PC-9 (cell line): ENCODE measurements at regions not wholly inside any gene's neighbourhood (a gene's known extent, or its start where the extent isn't known, plus 50 kb on each side); places are given as distances from the start of the nearest gene placed in this dataset.

Source experiments
- CTCF ChIP-seq: fragments of 200-600 bp; sonication (generic); conservative IDR thresholded peaks from 2 replicates; pipeline ENCODE4 v1.6.1; 2017; ENCODE audit warnings: mixed run types, antibody characterized with exemption, mild to moderate bottlenecking, moderate library complexity
- EZH2 ChIP-seq: fragments of 200-600 bp; sonication (generic); IDR thresholded peaks from 2 replicates; pipeline ENCODE4 v1.8.0; 2017; ENCODE audit warnings: antibody characterized with exemption, low read depth

GRCh38 chr11:37858398-37858797 lies 1260.4 kb upstream of the RAG2 start:
- TF ChIP-seq EZH2 (no peak), CTCF (peak; percentile 63)
